B cell (primary cell): ENCODE measurements at regions not wholly inside any gene's neighbourhood (a gene's known extent, or its start where the extent isn't known, plus 50 kb on each side); places are given as distances from the start of the nearest gene placed in this dataset.

Experiments
- ATAC-seq: fragments of 200-7000 bp; cut with Tn5 transposase; one replicate; pipeline ENCODE4 v1.10.0; 2021; ENCODE audit warnings: low read depth, mild to moderate bottlenecking, moderate number of reproducible peaks, moderate library complexity
- CTCF ChIA-PET: fragments of 350-600 bp; sonication (Branson Sonifier 250); formaldehyde crosslinking; loops from one replicate; lab custom pipeline; 2021; ENCODE audit warnings: antibody characterized with exemption, inconsistent platforms; lab: Charles Lee
- POLR2A ChIA-PET: fragments of 350-600 bp; sonication (Branson Sonifier 250); formaldehyde crosslinking; loops from one replicate; lab custom pipeline; 2021; ENCODE audit warnings: antibody characterized with exemption; lab: Charles Lee
- DNase-seq: peaks from one replicate; pipeline ENCODE4 v3.0.0; 2013
- H2AFZ ChIP-seq: 2 replicates; pipeline ENCODE4 v1.6.1; 2012; ENCODE audit warnings: mild to moderate bottlenecking, low read depth, low read length; ENCODE audit not compliant: insufficient read depth, poor library complexity, severe bottlenecking
- H3K27ac ChIP-seq, 2 donors: 1 replicate in 1 of 2; 2 replicates in 1 of 2; pipeline ENCODE4 v1.5.1; 2012 to 2013; ENCODE audit warnings: low read length in 2 of 2, mild to moderate bottlenecking in 2 of 2, moderate library complexity in 1 of 2
- H3K27me3 ChIP-seq, 4 experiments: fragments of 200-600 bp in 1 of 4; sonication (generic) in 1 of 4; replicated peaks in 1 of 4; 1 replicate in 2 of 4; 2 replicates in 2 of 4; pipeline versions ENCODE4 v1.6.1 to v1.7.0; 2013 to 2016; ENCODE audit warnings: low read length in 3 of 4, mild to moderate bottlenecking in 2 of 4, mixed read lengths in 1 of 4, moderate library complexity in 1 of 4; ENCODE audit not compliant: insufficient read depth in 4 of 4, control insufficient read depth in 3 of 4; ENCODE audit errors: control extremely low read depth in 1 of 4
- H3K36me3 ChIP-seq, 2 experiments: replicated peaks in 1 of 2; 1 replicate in 1 of 2; 2 replicates in 1 of 2; pipeline versions ENCODE4 v1.6.1 to v1.7.1; 2013; ENCODE audit warnings: low read length in 1 of 2; ENCODE audit not compliant: insufficient read depth in 2 of 2, control insufficient read depth in 1 of 2; ENCODE audit errors: control extremely low read depth in 1 of 2, extremely low read depth in 1 of 2
- H3K4me1 ChIP-seq, 2 donors: fragments of 200-600 bp in 1 of 2; sonication (generic) in 1 of 2; 1 replicate in 1 of 2; 2 replicates in 1 of 2; pipeline versions ENCODE4 v1.5.1 to v1.6.1; 2013 to 2017; ENCODE audit warnings: low read length in 2 of 2; ENCODE audit not compliant: control insufficient read depth in 2 of 2, insufficient read depth in 2 of 2
- H3K4me2 ChIP-seq: replicated peaks from 2 replicates; pipeline ENCODE3; 2012; ENCODE audit warnings: mild to moderate bottlenecking, low read depth, low read length; ENCODE audit not compliant: poor library complexity, severe bottlenecking
- H3K4me3 ChIP-seq, 5 experiments: fragments of 200-600 bp in 1 of 5; sonication (generic) in 1 of 5; 1 replicate in 3 of 5; 2 replicates in 2 of 5; pipeline versions ENCODE4 v1.5.1 to v1.7.0; 2011 to 2016; ENCODE audit warnings: low read length in 4 of 5, mild to moderate bottlenecking in 4 of 5, low read depth in 2 of 5, control low read depth in 1 of 5, moderate library complexity in 1 of 5; ENCODE audit not compliant: insufficient read depth in 1 of 5; ENCODE audit errors: control extremely low read depth in 1 of 5, extremely low read depth in 1 of 5
- H3K79me2 ChIP-seq: fragments of 200-600 bp; sonication (generic); one replicate; pipeline ENCODE4 v1.6.0; 2016; ENCODE audit warnings: low read length; ENCODE audit not compliant: control insufficient read depth, insufficient read depth
- H3K9ac ChIP-seq: fragments of 200-600 bp; sonication (generic); 2 replicates; pipeline ENCODE4 v1.6.1; 2017; ENCODE audit warnings: mild to moderate bottlenecking, low read length, moderate library complexity
- H3K9me3 ChIP-seq, 3 donors: one replicate each; pipeline versions ENCODE4 v1.6.1 to v1.7.1; 2013; ENCODE audit warnings: low read length in 2 of 3; ENCODE audit not compliant: control insufficient read depth in 2 of 3, insufficient read depth in 1 of 3; ENCODE audit errors: control extremely low read depth in 1 of 3
- H4K20me1 ChIP-seq: 2 replicates; pipeline ENCODE4 v1.6.0; 2012; ENCODE audit warnings: mild to moderate bottlenecking, low read length; ENCODE audit not compliant: insufficient read depth, control insufficient read depth, poor library complexity, severe bottlenecking
- H3K27ac Mint-ChIP-seq: one replicate; pipeline ENCODE4 v1.8.0; 2021; ENCODE audit warnings: mixed read lengths
- H3K27me3 Mint-ChIP-seq: one replicate; pipeline ENCODE4 v1.8.0; 2021; ENCODE audit warnings: mixed read lengths
- H3K4me1 Mint-ChIP-seq: one replicate; pipeline ENCODE4 v1.8.0; 2021; ENCODE audit warnings: mixed read lengths
- H3K4me3 Mint-ChIP-seq: one replicate; pipeline ENCODE4 v1.8.0; 2021; ENCODE audit warnings: mixed read lengths
- H3K9me3 Mint-ChIP-seq: one replicate; pipeline ENCODE4 v1.8.0; 2022; ENCODE audit warnings: mixed read lengths; ENCODE audit not compliant: insufficient read depth
- EZH2 ChIP-seq: IDR thresholded peaks from 2 replicates; pipeline ENCODE4 v1.6.1; 2012; ENCODE audit warnings: borderline replicate concordance, low read depth, mild to moderate bottlenecking, moderate library complexity, low read length; ENCODE audit not compliant: insufficient read depth, poor library complexity, severe bottlenecking
- WGBS: methylation state at CpG from one replicate; pipeline ENCODE4 v1.1.5; 2013; ENCODE audit warnings: missing lambda C conversion rate; ENCODE audit not compliant: insufficient coverage; 5-methylcytosine and 5-hydroxymethylcytosine counted together
- intact Hi-C: fragments of 100-400 bp; cut with micrococcal nuclease; formaldehyde crosslinking; loops from one replicate; pipeline ENCODE4 v1.10.0; 2022
- TF ChIP-seq, protein P1 (sequence below): fragments of 200-600 bp; IDR thresholded peaks from one replicate; pipeline ENCODE4 v1.8.0; 2022; ENCODE audit warnings: antibody characterized with exemption, mild to moderate bottlenecking

DNA sequence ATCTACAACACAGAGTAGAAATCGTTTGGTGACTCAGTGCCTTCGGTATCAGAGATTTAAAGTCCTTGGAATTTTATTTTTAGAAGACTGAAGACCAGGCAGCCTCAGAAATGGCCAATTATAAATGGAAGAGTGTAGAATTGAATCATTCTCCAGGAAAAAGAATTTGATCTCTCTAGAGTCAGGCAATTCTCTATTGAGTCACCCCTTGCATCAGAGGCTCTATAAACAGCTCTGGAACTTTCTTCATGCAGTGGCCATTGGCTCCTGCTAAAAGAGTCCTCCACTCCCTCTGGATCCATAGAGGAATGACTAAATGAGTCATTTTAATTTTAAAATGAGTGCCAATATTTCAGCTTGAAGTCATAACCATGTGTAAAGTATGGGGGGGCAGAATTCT, 816.2 kb downstream of the TDRD15 start:
- Histone ChIP-seq H3K27me3 (no peaks in the 10 kb centered on the region), H3K4me1 (no peaks in the 10 kb centered on the region), H3K9me3 (no peaks in the 10 kb centered on the region), H3K27ac (no peak overlapping the region), H4K20me1 (no peaks in the 10 kb centered on the region), H3K4me3 (no peak overlapping the region), H3K9ac (no peak overlapping the region), H3K36me3 (no peaks in the 10 kb centered on the region), H3K79me2 (no peaks in the 10 kb centered on the region), H3K4me2 (no peak overlapping the region), H2AFZ (no peak overlapping the region)
- Mint-ChIP-seq H3K4me3 (no peak overlapping the region), H3K4me1 (no peaks in the 10 kb centered on the region), H3K27me3 (no peaks in the 10 kb centered on the region), H3K27ac (no peak overlapping the region), H3K9me3 (peaks cover 7% of the 10 kb centered on the region)
- DNase-seq (no peak), ATAC-seq (no peak)
- no CpG with 5 or more reads among the region's 2 CpGs for WGBS
- CTCF ChIA-PET, result no interaction called here
- POLR2A ChIA-PET, result no interaction called here
- intact Hi-C loops, result no loop called here
- no peak for TF ChIP-seq EZH2
- TF ChIP-seq, protein P1, sequence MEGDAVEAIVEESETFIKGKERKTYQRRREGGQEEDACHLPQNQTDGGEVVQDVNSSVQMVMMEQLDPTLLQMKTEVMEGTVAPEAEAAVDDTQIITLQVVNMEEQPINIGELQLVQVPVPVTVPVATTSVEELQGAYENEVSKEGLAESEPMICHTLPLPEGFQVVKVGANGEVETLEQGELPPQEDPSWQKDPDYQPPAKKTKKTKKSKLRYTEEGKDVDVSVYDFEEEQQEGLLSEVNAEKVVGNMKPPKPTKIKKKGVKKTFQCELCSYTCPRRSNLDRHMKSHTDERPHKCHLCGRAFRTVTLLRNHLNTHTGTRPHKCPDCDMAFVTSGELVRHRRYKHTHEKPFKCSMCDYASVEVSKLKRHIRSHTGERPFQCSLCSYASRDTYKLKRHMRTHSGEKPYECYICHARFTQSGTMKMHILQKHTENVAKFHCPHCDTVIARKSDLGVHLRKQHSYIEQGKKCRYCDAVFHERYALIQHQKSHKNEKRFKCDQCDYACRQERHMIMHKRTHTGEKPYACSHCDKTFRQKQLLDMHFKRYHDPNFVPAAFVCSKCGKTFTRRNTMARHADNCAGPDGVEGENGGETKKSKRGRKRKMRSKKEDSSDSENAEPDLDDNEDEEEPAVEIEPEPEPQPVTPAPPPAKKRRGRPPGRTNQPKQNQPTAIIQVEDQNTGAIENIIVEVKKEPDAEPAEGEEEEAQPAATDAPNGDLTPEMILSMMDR, result no peak

DNA sequence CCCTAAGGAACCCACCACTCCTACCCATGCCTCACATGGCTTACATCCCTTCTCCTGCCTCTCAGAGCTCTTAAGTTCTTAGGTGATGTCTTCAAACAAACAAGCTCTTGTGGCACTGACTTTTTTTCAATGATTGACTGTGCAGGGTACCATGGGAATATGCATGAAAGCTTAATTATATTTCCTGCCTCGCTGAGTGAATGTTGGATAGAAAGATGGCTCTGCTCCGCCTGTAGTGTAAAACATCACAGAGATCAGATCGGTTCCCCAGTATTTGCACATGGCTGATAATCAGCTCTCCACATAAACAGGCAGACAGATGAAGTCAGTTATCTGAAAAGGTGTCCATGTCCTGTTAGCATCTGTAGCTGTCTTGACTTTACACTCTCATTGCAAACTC, 820.8 kb downstream of the TDRD15 start:
- H3K9ac ChIP-seq, result no peak overlapping the region
- DNase-seq, result no peak
- CTCF ChIA-PET, result no interaction called here
- no peak overlapping the region for H3K27ac ChIP-seq
- Mint-ChIP-seq H3K9me3 (peaks cover 6% of the 10 kb centered on the region), H3K4me3 (no peak overlapping the region), H3K4me1 (no peaks in the 10 kb centered on the region), H3K27ac (no peak overlapping the region), H3K27me3 (no peaks in the 10 kb centered on the region)
- ATAC-seq, result no peak
- H3K9me3 ChIP-seq, result no peaks in the 10 kb centered on the region
- no peak overlapping the region for H3K4me2 ChIP-seq
- 89% methylated on average over 2 of the region's 3 CpGs for WGBS
- H3K27me3 ChIP-seq, result no peaks in the 10 kb centered on the region
- no peaks in the 10 kb centered on the region for H3K79me2 ChIP-seq
- no peak overlapping the region for H3K4me3 ChIP-seq
- H3K36me3 ChIP-seq, result no peaks in the 10 kb centered on the region
- intact Hi-C loops, result no loop called here
- no peaks in the 10 kb centered on the region for H3K4me1 ChIP-seq
- TF ChIP-seq EZH2, result no peak
- TF ChIP-seq, protein P1, result no peak
- no peaks in the 10 kb centered on the region for H4K20me1 ChIP-seq
- H2AFZ ChIP-seq, result no peak overlapping the region
- POLR2A ChIA-PET, result no interaction called here
